HG02798 (cell line): ENCODE measurements at regions not wholly inside any gene's neighbourhood (a gene's known extent, or its start where the extent isn't known, plus 50 kb on each side); places are given as distances from the start of the nearest gene placed in this dataset.

Experiments
- ATAC-seq: cut with Tn5 transposase; IDR thresholded peaks from one replicate; pipeline ENCODE4 v1.9.1; 2021; ENCODE audit warnings: mild to moderate bottlenecking; ENCODE audit not compliant: unreplicated experiment, poor library complexity

DNA sequence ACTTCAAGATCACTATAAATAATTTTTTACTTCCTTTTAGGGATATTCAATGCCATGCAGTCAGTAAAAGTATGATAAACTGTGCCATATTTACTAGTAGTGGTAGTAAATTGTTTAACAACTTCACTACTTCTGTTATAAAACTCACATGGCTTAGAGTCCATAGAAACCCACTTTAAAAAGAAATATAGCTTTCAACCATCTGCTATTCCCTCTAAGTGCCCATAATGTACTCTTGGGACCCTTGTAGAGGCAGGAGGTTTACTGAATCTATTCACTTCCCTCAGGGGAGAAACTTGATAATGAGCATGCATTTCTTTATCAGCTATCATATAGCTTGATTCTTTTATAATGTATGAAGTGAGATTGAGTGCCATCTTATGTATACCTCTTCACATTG, 1448.4 kb upstream of the ALCAM start:
- ATAC-seq = no peak

DNA sequence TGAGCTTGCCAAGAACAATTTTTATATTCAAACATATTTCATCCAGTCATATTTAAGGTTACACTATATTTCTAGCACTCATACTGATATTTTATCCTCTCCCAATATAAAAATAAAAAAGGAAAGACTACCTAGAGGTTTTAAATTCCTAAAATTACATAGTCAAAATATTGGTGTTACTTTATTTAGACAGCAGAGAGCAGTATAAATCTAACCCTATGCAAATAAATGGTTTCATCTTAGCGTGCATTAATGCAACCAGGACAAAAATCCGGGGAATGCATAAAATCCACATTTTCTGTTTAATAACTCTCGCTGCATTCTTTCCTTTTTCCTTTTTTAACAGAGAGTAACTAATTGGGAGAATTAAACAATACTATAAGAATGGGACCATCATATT, 1447.4 kb upstream of the ALCAM start:
- ATAC-seq = no peak

DNA sequence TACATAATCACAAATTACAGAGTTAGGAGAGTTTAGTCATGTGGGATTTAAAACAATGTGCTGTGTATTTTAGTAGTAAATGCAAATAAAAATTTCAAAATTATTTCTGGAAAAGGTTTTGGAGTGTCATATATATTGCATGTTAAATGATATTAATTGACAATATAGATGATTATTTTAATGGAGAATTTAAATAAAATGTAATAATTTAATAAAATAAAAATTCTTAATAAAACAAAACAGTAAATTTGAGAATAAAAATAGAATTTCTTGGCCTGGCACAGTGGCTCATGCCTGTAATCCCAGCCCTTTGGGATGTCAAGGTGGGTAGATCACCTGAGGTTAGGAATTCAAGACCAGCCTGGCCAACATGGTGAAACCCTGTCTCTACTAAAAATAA, 1442.8 kb upstream of the ALCAM start:
- no peak for ATAC-seq

DNA sequence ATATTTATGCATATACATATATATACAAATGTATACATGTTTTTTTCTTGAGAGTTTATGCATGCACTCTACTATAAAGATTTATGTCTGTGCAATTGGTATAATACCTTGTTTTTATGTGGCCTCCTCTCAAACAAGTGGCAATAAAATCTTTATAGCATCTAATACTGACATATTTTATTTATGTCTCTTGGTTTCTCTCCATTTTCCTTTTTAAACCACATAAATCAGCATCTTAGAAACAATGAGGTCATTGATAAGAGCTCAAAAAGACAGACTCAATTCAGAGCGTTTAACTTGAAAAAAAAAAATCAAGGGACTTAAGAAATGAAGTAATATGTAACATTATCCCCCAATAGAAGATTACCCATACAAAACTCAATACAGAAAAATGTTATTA, 1442.2 kb upstream of the ALCAM start:
- ATAC-seq = no peak

DNA sequence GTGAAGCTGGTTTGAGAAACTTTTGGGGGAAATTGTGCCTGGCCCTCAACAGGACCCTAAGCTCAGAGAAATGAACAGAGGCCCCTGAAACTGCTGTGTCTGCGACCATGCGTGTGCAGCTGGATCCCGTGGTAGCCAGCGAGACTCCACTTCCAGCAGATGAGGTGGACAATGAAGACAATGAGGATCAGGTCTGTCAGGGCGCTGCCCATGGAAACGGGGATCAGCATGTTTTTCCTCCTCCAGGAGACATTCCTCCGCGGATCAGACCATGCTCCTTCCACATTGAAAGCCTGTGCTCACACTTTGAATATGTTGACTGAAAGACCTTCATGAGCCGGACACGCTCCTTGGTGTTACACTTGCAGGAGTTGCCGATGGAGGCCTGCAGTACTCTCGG, 1439.8 kb upstream of the ALCAM start:
- no peak for ATAC-seq

DNA sequence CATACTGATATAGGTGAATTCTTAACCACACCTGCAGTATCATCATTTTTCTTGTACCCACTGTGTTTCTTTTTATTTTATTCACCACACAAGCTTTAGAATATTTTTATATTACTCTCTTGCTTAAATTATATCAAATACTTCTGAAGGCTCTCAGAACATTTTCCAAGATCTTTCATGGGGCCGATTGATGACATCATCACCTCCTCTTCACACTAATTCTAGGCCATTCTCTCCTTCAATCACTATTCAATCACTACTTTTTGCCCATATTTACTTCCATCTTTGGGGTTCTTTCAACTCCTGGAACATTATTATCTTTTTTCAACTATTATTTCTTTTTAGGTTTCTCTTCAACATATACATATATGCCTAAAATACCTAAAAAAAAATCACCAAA, 1438.8 kb upstream of the ALCAM start:
- no peak for ATAC-seq

DNA sequence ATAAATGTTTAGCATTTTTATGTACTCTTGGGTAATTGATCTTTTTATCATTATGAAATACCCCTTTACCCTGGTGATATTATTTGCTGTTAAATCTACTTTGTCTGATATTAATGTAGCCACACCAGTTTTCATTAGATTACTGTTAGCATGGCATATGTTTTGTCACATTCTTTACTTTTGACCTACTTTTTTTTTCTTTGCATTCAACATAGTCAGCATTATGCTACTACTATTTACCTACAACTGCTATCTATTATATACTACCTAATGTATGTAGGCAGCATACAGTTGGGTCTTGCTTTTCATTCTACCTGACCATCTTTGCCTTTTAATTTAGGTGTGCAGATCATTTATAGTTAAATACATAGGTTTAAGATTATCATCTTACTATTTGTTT, 1429.6 kb upstream of the ALCAM start:
- no peak for ATAC-seq

DNA sequence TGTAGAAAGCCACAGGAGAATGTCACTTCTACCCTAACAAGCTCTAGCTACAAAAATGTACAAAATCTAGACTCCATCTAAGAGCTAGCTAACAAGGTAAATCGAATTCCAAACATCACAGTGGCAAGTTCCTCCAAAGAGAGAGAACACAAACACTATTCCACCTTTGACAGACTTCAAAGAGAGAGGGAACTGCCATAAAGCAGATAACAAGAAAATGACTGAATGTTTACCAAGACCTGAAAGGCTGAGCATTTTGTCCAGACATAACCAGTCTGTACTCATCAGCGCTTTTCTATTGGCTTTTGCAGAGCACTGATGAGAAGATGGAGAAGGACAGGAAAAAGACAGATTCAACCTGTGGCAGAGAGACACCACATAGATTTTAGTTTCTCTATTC, 1419.6 kb upstream of the ALCAM start:
- ATAC-seq = no peak

DNA sequence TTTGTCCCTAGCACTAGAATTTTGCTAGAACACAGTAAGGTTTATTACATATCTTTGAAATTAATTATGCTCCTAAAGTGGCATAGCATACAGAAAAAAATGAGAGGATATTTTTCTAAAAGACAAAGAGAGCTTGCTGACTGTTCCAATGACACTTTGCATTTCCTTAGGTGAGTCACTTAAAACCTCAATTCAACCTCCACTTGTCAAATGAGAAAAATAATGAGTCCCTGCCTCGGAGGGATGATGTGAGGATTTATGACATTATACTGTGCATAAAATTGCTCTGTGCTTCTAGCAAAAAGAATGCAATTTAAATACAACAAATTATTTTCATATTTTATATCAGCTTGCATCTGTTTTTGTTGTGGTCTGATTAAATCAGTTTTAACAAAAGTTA, 1417.0 kb upstream of the ALCAM start:
- no peak for ATAC-seq

DNA sequence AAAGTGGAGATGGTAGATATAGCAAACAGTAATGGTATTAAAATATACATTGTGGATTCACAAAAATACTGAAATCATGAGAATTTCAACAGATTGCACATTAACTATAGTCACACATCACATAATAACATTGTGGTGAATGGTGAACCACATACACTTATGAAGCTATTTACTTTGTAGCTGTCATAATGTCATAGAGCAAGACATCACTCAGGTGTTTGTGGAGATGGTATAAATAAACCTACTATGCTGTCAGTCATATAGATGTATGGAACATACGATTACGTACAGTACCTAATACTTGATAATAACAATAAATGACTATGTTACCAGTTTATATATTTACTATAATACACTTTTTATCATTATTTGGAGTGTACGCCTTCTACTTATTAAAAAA, 1416.0 kb upstream of the ALCAM start:
- no peak for ATAC-seq

DNA sequence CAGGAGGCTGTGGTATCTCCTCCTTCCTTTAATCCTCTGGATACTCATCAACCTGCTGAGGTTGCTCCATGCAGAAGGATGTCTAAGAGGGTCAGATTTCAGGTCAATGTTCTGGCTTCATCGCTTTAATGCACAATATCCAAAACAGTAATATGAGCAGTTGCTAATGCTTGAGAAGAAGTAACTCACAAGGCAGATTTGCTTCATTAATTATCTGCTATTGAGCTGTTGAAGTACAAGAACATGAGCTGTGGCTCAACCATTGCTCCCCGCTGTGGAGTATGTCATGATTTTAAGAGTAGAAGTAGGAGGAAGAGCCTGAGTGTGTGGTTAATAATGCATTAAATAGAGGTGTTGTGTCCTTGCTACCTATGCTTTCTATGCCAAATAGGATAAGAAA, 1412.9 kb upstream of the ALCAM start:
- no peak for ATAC-seq

DNA sequence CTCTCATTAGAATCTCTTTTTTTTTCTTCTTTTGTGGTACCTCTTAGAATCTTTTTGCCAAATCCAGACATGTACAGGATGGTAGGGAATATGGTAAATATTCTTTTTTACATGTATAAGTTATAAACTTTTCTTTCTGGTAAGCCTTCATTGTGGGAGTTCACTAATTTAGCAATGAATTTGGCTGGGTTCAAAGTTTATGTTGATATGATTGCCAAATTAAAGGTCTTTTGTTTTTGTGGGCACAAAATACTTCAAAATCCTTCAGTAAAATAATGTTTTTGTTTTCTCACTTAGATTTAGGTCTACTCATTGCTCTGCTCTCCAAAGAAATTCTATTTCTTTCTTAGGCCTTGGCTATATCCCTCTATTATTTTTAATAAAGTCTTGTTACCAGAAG, 1405.9 kb upstream of the ALCAM start:
- no peak for ATAC-seq

DNA sequence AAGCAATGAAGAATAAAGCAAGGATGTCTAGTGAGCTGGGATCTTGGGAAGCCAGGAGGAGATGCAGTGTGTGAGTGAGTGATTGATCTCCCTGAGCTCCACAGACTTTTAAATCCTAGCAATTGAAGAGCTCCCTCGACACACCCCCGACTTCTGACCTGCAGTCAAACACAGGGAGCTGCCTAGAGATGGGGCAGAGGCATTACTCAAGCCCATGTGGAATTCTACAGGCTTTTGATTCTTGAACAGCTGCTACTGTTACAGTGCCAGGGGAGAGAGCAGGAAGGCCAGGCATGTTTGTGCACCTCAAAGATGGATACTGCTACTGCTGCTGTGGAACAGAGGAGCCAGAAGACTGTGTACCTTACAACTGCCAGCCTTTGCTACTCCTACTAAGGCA, 1403.1 kb upstream of the ALCAM start:
- no peak for ATAC-seq

DNA sequence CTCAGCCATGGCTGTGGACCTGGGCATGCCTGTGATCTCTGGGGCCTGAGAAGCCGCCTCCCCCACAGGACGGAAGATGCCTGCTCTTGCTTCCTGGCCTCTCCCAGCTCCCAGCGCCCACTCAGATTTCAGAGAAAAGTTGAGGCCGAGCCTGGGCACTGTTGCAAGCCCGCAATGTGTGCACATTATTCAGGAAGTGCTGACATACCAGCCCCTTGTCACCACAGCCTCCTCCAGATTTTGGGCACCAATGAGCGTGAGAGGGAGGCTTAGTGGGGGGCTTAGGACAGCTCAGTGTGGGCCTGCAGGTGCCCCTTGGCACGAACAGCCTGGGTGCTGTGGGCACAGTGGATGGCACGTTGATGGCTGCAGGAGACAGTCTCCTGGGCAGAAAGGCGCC, 1400.9 kb upstream of the ALCAM start:
- ATAC-seq = no peak

DNA sequence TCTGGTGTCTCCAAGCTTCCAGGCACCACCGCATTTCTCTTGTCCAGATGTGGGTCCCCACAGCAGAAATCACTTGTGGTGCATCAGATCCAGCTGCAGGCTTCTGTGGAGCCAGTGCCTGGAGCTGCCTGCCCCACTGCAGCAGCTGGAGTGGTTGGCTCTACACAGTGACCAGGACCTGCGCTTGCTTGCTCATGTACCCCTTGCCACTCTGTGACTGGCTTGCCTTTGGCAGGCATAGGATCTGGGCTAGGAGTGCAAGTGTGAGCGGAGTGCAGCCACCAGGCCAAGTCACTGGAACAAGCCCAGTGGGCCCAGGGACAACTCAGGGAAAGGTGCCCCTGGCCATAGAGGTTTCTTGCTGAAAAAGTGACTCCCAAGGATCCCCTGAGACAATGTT, 1400.0 kb upstream of the ALCAM start:
- no peak for ATAC-seq

DNA sequence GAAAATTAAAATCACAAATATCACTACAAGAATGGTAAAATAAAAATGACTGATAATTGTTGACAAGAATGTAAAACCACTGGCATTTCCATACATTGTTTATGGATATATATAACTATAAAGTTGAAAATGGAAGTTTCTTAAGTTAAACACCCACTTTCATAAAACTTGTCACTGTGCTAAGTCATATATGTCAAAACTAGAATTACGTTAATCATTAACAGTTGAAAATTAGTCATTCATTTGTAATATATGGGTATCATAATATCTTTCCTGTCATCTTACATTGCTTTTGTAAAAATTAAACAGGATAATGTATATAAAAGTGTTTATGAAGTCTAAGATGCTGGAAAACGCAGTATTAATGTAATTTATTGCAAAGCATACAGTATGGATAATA, 1398.6 kb upstream of the ALCAM start:
- peak; percentile 53 for ATAC-seq

DNA sequence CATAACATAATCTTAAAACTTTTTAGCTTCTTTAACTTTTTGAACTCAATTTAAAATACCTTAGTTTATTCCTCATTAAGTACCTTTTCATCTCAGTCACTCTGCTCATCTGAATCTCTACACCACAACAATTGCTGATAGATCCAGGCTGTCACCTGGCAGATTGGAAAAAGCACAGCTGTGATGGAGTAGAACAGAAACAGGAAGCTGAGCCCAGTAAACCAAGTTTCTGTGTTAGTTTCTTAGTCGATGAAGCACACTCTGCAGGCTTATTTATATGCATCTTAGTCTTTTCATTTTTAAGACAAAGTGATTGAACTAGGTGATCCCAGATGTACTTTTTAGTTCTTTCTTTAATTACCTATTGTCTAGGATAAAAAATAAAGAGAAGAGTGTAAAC, 1398.0 kb upstream of the ALCAM start:
- peak; percentile 93 for ATAC-seq

DNA sequence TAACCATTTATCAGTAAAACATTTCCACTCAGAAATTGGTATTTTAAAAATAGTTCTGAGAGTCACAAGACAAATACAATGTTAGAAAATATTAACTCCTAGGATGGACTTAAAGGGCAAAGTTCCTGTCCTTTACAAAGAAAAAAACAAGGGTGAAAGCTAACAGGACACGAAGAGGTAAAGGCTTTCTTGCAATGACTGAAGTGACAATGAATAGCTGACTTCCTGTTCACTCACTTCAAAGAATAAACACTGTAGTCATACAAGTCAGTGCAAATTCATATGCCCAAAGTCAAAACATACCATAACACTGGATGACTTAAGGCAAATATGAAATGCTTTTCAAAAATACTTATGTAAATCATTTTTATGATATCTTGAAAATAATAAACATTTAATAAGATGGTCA, 1389.8 kb upstream of the ALCAM start:
- peak; percentile 85 for ATAC-seq

DNA sequence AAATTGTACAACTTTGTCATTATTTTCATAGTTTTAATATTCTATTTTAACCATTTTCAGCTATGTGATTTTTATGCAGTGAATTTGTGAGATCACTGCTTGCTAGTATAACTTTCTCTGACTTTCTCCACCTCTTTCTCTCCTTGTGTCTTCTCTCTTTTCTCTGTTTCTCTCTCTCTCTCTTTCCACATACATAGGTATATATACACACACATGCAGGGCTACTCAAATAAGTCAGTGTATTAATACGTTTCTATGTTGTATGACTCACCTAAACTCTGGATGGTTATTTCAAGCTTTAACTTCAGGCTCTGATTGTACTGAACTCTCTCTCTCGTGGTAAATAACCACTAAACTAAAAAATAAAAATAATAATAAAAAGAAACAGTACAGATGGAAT, 1389.3 kb upstream of the ALCAM start:
- ATAC-seq = peak; percentile 27

DNA sequence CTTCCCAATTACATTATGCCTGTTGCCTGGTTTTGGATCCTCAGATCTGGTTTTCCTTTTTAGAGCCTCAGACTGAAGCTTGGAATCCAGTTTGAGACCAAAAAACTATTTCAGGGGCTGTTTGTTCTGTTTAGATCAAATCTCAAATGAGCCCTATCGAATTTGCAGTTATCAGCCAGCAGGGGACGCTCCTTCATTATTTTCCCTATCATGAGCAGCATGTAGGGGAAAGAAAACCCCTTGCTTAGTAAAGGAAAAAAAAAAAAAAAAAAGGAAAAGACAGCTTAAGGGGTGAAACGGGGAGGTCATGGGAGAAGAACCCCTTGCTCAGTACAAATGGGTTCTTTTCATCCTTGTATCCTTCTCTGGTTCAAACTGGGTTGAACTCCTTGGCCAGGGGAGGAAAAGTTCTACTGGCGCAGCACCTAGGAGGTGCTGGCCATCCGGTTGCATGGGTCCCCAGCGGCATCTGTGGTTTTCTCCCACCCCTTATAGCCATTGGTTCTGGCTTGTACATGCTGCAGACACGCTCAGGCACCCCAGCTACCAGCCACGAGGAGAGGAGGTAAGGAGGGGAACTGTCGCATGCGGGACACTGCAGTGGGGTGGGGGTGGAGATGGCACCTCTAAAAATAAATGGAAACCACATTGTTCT, 1375.1 kb upstream of the ALCAM start:
- no peak for ATAC-seq

DNA sequence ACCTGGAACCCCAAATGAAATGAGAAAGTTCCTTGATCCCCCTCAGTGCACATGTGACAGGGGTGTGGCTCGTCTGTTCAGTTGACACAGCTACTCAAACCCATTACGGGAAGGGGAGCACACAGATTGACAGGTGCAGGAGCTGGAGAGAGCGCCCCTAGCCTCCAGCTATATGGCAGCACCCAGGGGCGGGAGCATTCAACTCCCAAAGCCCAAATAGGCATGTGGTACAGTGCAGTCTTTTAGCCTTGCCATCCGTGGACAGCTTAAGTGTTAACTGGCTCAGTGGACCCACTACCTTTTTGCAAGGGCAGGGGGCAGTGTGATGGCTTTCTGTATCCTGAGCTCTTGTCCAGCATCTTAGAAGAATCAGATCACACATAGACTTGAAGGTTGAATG, 1374.2 kb upstream of the ALCAM start:
- ATAC-seq = no peak

DNA sequence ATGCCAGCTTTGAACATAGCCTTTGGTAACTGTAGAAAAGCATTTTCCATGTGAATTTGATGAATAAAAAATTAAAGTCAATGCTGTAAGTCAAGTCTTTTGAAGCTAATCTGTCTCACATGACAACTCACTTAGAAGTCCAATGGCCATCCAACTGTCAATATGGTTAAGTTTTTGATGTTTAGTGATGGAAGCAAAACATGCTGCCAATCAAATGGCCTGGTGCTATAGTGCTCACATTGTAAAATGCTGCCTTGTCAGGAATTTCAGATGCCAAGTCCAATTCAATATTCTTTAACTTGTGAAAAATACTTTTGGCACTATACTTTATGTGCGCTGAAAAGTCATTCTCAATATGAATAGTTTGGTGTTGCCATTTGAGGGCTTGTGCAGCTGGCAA, 1361.8 kb upstream of the ALCAM start:
- no peak for ATAC-seq

DNA sequence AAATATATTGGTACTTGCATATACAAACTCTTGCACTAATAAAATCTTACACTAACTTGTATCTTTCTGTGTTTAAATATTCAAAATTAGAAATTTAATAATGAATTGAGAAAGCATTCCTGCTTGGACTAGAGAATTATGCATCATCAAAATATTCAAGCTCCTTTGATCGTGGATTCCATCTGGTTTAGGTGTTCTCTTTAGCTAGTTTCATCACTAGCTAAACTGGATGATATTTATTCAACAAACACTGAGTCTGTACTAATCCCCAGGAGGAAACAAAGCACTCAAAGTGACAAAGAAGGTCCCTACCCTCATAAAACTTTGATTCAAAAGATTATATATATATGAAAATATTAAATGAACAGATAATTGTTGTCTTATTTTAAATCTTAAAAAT, 1360.9 kb upstream of the ALCAM start:
- no peak for ATAC-seq
